ENCODE measurements at regions not wholly inside any gene's neighbourhood (a gene's known extent, or its start where the extent isn't known, plus 50 kb on each side); places are given as distances from the start of the nearest gene placed in this dataset.

GRCh38 chr10:33579996-33580395 lies 245.5 kb upstream of the NRP1 start:
- DNase-seq: no peak

GRCh38 chr10:33573606-33574005 lies 239.1 kb upstream of the NRP1 start:
- no peak for DNase-seq

- no peak for DNase-seq
These were observed 237.1 kb upstream of the NRP1 start for GRCh38 chr10:33571616-33572015.

DNA sequence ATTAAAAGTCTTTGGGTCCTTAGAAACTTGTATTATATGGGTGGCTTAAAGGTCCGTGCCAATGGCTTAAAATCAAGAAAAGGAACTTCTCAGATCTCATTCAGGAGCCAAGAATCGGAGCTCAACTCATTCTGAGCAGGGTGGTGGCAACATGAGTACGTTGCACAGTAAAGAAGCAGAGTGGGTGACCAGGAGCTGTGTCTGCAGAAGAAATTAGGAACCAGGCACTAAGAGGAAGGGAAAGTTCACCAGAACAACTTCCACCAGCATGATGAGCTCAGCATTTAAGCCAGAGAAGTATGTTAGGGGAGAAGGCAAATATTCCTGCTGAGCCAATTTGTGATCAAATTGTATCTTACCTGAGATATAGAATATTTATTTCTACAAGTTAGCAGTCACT lies 236.0 kb upstream of the NRP1 start:
- DNase-seq: peak in 1 of 2 donors; percentile 12

GRCh38 chr10:33569702-33570101 lies 235.2 kb upstream of the NRP1 start:
- DNase-seq: no peak

- no peak for DNase-seq
These were observed 232.0 kb upstream of the NRP1 start for GRCh38 chr10:33566426-33566825.

- DNase-seq: no peak
These were observed 231.5 kb upstream of the NRP1 start for GRCh38 chr10:33566001-33566400.

DNA sequence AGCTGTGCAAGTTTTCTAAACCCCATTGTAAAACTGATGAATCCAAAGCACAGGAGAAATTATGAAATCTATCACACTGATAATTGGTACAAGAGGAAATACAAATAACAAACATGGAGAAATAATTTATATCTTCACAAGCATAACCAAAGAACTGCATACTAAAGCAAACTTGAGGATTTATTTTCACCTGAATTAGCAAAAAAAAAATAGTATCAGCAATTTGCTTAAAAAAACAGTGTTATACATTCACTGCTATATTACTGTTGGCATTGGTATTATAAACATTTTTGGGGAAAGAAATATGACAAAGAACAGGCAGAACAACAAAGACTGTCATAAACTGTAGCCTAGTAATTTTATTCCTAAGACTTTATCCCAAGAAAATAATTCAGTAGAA lies 230.8 kb upstream of the NRP1 start:
- no peak for DNase-seq

GRCh38 chr10:33559105-33559504 lies 224.6 kb upstream of the NRP1 start:
- DNase-seq: no peak

DNA sequence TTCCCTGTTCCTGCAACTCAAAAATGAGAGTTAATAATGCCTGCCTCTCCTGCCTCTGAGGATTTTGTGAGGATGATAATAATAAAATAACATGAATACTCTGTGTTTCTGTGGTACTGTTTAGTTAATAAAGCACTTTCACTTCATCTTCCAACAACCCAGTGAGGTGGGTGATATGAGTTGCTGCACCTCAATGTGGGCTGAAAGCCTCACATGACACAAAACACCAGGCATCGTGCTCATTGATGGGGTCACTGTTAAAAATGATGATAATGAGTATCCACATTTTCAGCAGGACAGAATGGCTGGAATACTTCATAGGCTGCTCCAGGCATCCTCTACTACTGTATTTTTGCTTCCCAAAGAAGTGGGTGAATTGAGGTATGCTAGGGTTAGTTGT lies 222.8 kb upstream of the NRP1 start:
- no peak for DNase-seq

GRCh38 chr10:33556620-33557019 lies 222.2 kb upstream of the NRP1 start:
- DNase-seq: no peak

- no peak for DNase-seq
These were observed 221.6 kb upstream of the NRP1 start for GRCh38 chr10:33556103-33556502.

- no peak for DNase-seq
These were observed 219.5 kb upstream of the NRP1 start for GRCh38 chr10:33553748-33554571.

DNA sequence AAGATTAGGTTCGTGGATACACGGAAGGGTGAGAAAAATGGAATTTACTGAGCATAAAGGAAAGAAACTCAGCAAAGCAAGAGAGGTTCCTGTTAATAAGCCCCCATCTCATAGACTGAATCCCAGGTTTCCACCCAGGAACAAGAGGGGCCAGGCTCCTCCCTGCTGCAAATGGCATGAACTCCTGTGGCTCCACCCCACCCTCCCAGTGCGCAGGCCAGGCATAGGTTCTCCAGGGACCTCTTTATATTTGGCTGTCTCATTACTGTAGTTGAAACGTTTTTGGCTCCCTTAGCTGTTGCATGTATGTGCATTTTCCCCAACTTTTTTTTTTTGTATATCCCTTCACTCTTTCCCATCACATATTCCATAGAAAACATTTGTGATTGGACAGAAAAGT lies 217.8 kb upstream of the NRP1 start:
- no peak for DNase-seq

GRCh38 chr10:33550811-33551210 lies 216.3 kb upstream of the NRP1 start:
- no peak for DNase-seq

DNA sequence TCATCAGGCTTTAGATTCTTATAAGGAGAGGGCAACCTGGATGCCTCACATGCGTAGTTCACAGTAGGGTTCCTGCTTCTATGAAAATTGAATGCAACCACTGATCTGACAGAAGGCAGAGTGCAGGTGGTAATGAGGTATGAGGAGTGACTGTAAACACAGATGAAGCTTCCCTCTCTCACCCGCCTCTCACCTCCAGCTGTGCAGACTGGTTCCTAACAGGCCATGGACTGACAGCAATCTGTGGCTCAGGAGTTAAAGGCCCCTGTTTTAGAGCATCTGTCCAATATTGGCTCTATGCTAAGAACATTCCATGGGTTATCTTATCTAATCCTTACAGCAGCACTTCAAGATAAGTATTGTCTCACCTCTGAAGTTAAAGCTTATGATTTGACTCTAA lies 213.5 kb upstream of the NRP1 start:
- no peak for DNase-seq

DNA sequence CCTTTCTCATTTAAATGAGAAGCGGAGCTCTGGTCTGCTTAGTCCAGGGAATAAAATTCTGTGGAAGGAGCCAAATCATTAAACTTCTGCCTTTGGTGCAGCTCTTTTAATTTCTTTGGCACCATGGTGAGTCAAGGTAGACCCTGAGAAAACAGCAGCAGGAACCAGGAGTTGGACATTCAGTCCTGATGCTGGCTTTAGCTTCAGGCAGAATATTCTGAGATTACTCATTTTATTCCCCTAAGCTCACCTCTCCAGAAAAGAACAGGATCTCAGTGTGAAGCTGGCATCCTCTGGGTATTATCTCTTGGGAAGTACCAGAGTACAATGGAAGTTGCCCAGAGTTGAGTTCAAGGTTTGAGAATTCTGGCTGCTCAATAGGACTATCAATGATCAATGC lies 211.6 kb upstream of the NRP1 start:
- DNase-seq: no peak

GRCh38 chr10:33542752-33543505 lies 208.5 kb upstream of the NRP1 start:
- no peak for DNase-seq

DNA sequence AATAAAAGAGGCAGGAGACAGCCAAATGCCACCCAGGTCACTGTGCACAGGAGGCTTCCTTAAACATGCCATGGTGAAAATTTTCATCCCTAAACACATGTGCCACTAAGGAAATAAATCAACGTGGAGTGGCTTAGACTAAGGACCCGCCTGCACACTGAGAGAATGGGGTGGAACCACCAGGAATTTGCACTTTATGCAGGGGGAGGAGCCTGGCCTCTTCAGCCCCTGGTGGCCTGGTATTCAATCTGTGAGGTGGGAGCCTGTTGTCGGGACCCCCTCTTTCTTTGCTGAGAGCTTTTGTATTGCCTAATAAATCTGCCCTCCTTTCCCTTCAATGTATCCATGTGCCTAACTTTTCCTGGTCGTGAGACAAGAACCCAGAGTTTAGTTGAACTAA lies 204.6 kb upstream of the NRP1 start:
- DNase-seq: no peak

- no peak for DNase-seq
These were observed 202.6 kb upstream of the NRP1 start for GRCh38 chr10:33537066-33537465.

DNA sequence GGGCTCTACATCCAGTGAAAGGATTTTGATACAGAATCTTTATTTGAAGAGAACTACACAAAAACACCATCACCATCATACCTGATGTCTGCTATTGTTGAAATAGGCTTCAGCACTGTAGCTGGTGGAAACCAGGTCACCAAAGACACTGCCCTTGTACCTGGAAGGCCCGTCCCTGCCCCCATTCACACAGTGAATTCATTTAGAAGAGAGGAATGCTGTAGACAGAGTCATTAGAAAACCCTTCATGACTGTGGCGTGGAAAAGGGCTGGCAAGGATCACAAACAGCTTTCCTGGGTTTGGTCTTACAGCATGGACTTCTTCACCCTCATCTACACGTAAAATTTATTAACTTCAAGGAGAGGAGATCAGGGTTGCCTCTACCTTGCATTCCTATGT lies 202.0 kb upstream of the NRP1 start:
- no peak for DNase-seq

GRCh38 chr10:33535866-33536265 lies 201.4 kb upstream of the NRP1 start:
- no peak for DNase-seq

DNA sequence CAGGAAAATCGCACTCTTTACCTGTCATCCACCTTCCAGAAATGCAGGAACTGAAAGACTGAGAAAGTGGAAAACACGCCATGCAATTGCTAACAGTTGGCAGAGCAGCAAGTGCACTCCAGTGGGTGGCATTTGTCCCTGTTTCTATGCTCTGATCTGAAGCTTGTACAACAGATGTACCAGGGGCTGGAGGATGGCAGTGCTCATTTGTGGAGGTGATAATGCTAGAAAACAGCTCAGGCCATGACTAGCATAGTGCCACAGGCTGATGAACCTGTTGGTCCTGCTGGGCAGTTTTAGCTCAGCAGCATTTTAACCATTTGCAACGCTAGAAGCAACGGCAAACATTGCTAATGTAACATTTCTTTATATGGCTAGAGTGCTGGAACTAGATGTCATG lies 199.9 kb upstream of the NRP1 start:
- DNase-seq: no peak

GRCh38 chr10:33533612-33534011 lies 199.1 kb upstream of the NRP1 start:
- DNase-seq: no peak

DNA sequence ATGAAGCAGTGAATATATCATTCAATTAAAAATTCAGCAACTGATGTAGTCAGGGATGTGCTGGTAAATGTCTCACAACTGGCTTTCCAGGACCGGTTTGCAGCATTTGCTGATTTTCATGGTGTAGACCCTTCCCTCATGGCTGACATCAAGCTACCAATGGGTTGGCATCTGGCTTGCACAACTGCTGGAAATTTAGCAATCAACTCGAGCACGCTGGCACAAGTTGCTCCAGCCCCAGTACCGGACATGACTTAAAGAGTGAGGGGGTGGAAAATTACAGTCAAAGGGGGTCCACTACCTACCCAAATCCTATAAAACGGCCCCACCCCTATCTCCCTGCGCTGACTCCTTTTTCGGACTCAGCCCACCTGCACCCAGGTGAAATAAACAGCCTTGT lies 198.4 kb upstream of the NRP1 start:
- no peak for DNase-seq
